HG03520 (cell line): ENCODE measurements at regions not wholly inside any gene's neighbourhood (a gene's known extent, or its start where the extent isn't known, plus 50 kb on each side); places are given as distances from the start of the nearest gene placed in this dataset.
"Not testable (repeated sequence)": the region's sequence is repeated elsewhere in the genome, so short reads cannot be mapped to it uniquely, and the experiment has no call there.

Source experiments
- ATAC-seq: cut with Tn5 transposase; IDR thresholded peaks from one replicate; pipeline ENCODE4 v1.9.1; 2021; ENCODE audit warnings: mild to moderate bottlenecking, moderate library complexity; ENCODE audit not compliant: unreplicated experiment

DNA sequence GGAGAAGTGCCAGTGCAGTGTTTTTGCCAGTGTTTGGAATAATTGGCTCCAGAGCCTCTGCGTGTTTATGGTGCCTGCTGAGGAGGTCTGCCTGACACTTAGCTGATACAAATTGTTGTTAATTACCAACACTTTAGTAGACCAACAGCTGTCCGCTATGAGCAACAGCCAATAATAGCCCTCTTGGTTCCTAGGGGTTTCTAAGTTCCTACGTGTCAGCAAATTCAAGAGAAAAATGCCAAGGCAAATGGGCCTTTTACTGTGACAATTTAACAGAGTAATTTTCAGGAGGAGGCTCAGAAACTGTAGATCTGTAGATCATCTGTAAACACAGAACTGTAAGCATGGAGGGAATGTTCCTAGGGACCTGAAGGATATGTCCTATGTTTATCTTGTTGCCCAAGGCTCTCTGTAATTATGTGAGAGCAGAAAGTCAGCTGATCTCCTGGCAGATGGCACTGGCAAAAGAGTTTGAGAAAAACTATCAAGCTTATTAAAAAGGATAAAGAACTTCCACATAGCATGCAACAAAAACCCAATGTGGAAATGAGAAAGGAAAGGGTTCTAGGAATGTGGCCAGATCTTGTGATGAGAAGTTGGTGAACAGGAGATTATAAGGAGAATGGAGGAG, 157.7 kb downstream of the GJA1 start:
- no peak for ATAC-seq

DNA sequence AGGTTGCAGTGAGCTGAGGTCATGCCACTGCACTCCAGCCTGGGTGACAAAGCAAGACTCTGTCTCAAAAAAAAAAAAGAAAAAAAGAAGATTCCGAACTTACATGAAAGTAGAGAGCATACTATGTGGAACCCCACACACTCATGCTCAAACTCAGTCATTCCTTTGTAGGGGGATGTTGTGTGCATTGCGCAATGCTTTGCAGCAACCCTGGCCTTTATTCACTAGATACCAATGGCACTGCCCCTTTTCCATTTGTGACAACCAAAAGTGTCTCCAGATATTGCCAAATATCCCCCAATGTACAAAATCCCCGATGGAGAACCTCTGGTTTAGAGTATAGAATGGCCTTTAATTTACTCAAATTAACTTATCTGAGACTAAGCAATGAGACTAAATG, 158.6 kb downstream of the GJA1 start:
- ATAC-seq, result no peak

DNA sequence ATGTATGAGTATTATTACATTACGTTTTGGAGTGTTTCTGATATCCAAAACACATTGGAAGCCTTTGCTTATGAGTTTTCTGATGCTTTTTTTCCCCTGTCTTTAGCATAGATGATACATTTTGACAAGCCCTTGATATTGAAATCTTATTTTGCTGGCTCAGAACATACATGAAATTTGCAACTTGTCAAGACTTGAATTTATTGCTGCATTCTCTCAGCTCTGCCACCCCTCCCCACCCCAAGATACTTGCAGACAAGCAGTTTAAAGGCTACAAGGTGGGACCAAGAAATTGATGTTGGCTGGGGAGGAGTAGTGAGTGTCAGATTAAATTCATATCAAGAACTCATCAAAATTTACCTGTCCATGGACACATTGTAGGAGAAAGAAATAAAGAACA, 160.2 kb downstream of the GJA1 start:
- no peak for ATAC-seq

DNA sequence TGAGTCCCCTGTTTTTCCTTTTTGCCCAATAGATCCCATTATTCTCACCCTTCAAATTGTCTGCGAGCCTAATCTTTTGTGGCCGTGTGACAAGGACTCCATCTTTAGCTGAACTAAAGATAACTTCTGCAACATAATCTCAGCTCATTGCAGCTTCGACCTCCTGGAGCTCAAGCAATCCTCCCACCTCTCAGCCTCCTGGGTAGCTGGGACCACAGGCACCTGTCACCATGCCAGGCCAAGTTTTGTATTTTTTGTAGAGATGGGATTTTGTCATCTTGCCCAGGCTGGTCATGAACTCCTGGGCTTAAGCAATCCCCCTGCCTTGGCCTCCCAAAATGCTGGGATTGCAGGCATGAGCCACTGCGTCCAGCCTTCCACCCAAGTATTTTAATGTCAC, 161.0 kb downstream of the GJA1 start:
- no peak for ATAC-seq

DNA sequence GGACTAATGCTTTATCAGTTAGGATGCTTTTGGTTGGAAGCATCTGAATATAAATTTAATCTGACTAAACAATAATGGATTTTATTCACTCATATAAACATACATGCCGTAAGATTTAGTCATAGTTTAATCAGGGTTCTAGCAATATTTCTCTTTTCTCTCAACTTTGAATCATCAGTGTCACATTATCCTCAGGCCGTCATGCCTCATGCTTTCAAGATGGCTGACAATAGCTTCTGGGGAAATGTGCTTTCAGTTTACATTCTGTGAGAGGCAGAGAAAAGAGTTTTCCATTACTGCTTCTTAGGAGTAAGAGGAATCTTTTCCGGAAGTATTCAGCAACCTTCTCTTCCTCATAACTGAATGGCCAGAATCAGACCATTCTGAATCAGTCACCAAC, 162.2 kb downstream of the GJA1 start:
- ATAC-seq, result no peak

DNA sequence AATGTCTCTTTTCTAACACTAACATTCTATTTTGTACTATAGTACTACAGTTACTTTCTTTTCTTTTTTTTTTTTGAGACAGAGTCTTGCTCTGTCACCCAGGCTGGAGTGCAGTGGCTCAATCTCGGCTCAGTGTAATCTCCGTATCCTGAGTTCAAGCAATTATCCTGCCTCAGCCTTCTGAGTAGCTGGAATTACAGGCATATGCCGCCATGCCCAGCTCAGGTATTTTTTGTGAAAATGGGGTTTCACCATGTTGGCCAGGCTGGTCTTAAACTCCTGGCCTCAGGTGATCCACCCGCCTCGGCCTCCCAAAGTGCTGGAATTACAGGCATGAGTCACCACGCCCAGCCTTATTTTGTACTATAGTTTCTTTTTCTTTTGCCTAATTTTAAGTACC, 163.9 kb downstream of the GJA1 start:
- not testable (repeated sequence) for ATAC-seq

DNA sequence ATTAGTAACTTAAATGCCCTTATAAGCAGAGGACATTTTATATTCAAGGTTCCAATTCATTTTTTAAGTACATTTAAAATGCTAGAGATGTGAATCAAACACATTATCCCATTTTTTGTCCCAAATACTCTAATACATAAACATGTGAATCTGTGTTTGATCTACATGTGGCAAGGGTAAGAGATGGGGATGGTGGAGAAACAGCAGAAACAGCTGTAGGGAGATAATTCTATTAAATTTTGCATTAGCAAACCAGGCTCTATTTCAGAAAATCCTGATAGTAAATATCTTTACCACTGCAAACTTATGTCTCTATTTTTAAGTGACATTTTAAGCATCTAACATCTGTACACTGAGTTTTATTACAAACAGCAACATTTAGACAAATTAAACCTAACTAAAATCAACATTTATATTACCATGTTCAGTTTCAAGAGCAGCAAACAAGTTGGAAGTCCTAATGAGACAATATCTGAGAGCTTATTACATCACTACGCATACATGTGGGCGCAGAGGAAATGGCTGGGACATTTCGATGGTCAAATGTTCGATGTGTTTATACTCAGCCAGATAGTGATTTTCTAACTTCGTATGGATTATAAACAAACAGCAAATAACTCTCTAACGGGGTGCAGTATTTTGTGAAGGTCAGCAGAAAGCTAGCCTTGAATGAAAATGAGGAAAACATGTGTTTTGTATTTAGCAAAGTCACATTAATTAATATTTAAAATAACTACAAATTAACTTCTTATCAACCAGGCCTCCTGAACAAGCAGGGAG, 165.1 kb downstream of the GJA1 start:
- no peak for ATAC-seq

DNA sequence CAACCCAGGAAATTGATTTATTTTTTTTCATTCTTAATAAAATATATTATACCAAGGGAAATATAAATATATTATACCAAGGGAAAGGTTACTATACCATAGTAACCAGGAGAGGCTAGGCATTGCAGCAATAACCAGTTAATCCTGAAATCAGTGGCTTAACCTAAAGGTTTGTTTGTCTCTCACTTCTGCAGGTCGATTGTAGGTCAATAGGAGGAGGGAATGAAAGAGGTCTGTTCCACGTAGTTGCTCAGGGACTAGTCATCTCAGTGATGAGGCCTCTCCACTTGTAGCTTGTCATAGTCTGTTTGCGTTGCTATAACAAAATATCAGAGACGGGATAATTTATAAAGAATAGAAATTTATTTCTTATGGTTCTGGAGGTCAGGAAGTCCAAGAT, 168.0 kb downstream of the GJA1 start:
- no peak for ATAC-seq

DNA sequence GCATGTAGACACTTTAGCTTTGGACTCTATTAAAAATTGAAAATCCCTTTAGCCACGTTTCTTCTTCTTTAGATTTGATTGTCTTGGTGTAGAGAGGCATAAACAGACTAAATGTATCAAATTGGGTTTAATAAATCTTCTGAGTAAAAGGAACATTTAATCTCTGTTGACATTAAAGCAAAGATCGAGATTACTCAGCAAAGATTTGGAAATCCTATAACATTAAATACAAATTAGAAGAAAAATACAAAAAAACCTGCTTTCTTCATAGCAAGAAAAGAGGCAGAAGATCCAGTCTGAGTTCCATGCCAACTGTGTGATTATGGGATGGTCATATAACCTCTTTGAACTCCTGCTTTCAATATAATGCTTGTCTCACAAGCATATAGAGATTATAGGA, 172.3 kb downstream of the GJA1 start:
- no peak for ATAC-seq

DNA sequence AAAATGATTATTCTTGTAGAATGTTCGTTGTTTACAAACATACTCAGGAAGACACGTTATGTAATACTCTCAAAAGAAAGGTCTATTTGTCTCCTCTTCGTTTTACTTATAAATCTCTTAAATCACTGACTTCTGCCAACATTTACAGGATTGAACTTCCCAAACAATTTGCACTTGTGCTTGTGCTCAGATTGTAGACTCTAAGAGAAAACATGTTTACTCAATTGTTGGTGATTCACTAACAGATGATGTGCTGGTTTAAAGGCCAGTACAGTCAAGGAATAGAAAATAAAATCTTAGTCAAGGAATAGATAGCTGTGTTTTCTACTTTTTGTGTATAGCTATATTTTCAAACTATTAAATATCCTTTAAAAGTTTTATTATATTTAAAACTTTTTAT, 172.8 kb downstream of the GJA1 start:
- ATAC-seq, result no peak

DNA sequence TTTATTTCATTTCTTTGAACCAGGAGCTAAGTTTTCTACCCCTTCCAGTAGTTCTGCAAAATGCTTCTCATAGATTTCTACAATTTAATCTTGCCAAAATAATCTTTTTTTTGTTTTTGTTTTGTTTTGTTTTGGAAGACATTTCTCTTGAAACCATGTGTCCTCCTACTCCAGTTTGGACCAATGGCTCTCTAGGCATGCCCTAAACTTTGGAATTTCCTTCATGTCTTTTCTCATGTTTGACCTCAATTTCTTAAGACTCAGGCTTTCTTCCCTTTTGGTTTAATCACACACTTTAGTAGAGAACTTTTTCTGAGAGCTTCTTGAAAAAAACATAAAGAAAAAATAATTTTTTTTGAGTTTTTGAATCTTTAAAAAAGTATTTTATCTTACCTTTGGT, 173.8 kb downstream of the GJA1 start:
- ATAC-seq, result no peak

DNA sequence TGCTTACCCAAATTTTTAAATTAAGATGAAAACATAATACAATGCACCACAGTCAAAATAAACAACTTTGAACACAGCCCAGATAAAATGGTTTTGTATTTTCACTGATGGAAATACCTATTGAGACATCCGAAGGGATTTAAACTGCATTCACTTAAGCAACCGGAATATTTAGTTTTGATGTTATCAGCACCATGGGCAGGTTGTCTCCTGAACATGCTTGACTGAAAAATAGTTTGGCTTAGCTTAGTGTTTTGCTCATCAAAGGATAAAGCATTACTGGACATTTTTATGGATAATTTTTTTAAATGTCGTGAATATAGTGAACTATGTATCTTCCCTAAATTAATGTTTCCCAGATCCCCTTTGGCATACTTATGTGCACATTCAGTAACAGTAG, 177.5 kb downstream of the GJA1 start:
- ATAC-seq, result no peak

DNA sequence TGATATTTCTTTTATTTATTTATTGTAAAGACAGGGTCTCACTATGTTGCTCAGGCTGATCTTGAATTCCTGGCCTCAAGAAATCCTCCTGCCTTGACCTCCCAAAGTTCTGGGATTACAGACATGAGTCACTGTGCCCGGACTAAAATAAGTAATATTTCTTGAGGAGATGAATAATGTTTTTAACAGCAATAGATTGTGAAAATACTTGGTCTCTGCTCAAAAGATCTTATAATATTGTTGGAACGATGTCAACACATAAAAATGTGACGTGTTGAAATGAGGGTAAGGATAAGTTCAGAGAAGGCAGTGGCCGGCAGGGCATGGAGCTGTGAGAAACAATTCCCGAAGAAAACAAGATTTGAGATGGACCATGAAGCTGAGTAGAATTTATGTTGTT, 178.7 kb downstream of the GJA1 start:
- no peak for ATAC-seq

DNA sequence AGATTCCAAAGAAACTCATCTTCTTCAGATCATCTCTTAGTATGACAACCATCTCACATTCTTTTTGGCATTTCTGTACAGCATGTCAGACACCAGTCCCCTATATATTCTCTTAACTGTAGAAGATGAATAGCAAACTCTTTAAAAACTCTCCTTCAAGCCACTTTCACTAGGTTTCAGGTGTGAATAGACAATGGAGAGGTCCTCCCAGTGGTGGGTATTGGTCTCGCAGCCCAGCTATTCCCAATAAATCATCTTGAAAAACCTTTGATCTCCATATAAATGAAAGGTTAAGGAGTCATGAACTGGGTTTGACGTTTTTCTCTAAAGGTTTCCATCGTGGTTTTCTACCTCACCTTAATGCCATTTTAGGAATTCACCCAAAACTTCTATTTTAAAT, 180.0 kb downstream of the GJA1 start:
- no peak for ATAC-seq

DNA sequence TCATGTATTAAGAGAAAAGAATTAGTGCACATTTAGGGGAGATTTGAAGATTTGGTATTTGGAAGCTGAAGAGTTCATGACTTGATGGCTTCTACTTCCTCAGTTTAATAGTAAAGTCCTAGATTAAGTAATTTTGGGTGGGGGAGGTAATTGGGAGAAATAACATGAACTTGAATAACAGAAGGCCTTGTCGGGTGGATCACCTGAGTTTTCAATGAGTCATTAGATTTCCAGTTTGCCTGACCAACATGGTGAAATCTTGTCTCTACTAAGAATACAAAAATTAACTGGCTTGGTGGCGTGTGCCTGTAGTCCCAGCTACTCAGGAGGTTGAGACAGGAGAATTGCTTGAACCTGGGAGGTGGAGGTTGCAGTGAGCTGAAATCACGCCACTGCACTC, 181.0 kb downstream of the GJA1 start:
- no peak for ATAC-seq

DNA sequence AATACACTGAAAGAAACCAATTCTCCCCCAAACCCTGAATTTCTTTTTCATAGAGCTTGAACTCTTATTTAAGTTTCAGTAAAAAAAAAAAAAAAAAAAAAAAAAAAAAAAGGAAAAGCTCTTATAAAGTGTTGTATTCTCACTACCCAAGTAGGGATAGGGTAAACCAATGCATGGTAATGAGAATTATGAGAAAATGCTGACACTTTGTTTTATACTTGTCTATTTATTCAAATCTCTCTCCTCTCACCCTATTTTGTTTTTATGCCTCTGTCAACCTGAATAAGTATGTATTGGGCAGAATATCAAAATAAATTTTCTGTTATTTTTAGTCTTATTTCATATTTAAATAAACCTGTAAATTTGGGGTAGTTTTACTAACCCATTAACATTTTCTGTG, 181.9 kb downstream of the GJA1 start:
- ATAC-seq, result no peak

DNA sequence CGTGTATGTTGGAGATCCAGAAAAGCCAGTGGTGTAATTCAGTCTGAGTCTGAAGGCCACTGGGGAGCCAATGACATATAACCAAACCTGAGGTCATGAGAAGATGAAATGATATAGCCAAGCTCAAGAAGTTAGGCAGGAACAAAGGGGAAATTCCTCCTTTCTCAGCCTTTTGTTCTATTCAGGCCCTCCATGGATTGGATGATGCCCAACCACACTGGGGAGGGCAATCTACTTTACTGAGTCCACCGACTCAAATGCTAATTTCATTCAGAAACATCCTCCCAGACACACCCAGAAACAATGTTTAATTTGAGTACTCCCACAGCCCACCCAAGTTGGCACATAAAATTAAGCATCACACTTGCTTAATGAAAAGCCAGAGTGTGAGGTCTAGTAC, 183.6 kb downstream of the GJA1 start:
- no peak for ATAC-seq

DNA sequence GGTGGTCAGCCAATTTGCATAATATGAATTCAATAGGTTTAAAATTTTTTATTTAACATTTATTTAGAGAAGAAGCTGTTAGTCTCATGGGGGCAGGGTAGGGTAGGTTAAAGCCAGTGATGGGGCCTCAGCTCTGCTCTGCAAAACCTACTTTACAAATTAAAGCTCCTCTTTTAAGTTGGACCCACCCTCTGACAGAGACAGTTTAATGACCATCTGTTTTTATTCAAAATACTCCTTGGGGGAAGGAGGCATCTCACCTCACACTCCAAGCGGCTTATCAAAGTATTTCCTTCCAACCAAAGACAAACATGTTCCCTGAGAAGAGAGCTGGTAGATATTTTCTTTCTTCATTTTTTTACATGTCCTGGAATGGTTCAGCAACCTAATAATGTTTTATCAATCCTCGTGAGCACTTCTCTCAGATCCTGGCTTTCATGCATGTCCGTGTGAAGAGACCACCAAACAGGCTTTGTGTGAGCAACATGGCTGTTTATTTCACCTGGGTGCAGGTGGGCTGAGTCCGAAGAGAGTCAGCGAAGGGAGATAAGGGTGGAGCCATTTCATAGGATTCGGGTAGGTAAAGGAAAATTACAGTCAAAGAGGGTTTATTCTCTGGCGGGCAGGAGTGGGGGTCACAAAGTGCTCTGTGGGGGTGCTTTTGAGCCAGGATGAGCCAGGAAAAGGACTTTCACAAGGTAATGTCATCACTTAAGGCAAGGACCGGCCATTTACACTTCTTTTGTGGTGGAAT, 184.7 kb downstream of the GJA1 start:
- no peak for ATAC-seq

DNA sequence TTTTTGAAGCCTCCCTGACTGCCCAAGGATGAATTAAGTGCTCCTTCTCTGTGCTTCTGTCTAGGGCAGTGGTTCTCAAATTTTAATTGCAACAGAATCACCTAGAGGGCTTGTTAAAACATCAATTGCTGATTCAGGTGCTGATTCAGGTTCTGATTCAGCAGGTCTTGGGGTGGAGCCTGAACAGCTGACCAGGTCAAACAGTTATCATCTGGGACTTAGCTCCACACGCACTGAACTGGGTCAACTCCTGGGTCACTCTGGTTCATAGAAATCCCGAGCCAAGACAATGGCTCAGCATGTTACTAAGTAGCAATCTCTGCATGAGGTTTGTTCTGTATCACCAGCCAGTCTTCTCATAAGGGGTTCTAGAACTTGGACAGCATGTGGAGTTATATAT, 192.3 kb downstream of the GJA1 start:
- ATAC-seq, result no peak

DNA sequence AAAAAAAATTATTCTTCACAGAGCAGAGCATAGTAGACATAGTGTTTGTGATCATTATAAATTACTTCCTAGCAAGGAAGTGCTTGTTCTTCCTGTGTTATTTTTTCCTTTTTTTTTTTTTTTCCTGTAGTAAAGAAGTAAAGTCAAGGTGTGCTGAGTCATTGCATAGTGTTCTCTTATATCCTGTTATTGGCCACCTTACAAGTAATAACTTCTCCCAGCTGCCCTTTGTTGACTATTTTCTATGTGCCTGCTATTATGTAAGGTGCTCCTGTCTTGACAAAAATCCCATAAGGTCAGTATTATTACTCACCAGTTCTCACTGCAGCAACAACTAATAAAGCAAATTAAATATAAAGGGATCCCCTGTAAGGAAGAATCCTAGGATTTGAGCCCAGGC, 195.3 kb downstream of the GJA1 start:
- ATAC-seq, result no peak

DNA sequence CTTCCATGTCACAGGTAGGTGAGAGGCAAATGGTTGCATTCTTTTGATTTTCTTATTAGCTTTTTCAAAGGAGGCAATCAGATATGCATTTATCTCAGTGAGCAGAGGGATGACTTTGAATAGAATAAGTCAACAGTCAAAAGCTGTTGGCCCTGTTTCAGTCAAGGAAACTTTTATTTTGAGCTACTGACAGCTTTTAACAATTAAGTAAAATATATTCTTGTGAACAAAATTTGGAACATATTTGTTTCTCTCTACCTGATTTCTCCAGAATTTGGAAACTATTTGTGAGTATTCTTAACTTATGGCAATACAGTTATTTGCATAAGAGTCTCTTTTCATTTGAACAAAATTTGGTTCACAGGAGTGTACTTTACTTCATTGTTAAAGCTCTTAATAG, 196.3 kb downstream of the GJA1 start:
- ATAC-seq, result not testable (repeated sequence)

DNA sequence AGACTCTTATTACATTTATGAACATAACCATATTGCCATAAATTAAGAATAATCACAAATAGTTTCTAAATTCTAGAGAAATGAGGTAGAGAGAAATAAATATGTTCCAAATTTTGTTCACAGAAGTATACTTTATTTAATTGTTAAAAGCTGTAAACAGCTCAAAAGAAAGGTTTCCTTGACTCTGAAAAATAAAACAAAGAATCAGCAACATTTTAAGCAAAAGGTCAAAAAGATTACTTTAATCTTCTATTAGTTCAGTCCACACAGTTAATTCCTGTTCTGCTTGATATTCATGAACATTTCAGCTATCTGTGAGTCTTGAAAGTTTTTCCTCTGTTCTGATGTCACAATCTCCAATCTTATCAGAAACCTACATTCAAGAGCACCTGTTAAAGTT, 197.9 kb downstream of the GJA1 start:
- ATAC-seq, result no peak
